Type B pancreatic cell (in vitro differentiated cells): ENCODE measurements at regions not wholly inside any gene's neighbourhood (a gene's known extent, or its start where the extent isn't known, plus 50 kb on each side); places are given as distances from the start of the nearest gene placed in this dataset.

Experiments
- DNase-seq: peaks from one replicate; pipeline ENCODE4 v3.0.0; 2021; ENCODE audit warnings: mixed read lengths; ENCODE audit not compliant: unreplicated experiment; ENCODE audit errors: extremely low spot score
- H3K27ac Mint-ChIP-seq: 2 replicates; pipeline ENCODE4 v1.8.0; 2021; ENCODE audit warnings: mild to moderate bottlenecking, mixed read lengths
- H3K27me3 Mint-ChIP-seq: 2 replicates; pipeline ENCODE4 v1.8.0; 2021; ENCODE audit warnings: mixed read lengths
- H3K36me3 Mint-ChIP-seq: 2 replicates; pipeline ENCODE4 v1.8.0; 2021; ENCODE audit warnings: mixed read lengths
- H3K4me1 Mint-ChIP-seq: one replicate; pipeline ENCODE4 v1.8.0; 2021; ENCODE audit warnings: mixed read lengths; ENCODE audit not compliant: unreplicated experiment
- H3K4me3 Mint-ChIP-seq: 2 replicates; pipeline ENCODE4 v1.8.0; 2021; ENCODE audit warnings: mild to moderate bottlenecking, mixed read lengths
- H3K9me3 Mint-ChIP-seq: 2 replicates; pipeline ENCODE4 v1.8.0; 2021; ENCODE audit warnings: mixed read lengths
- CTCF ChIP-seq: fragments of 200-600 bp; sonication (generic); conservative IDR thresholded peaks from 2 replicates; pipeline ENCODE4 v1.5.0; 2021; ENCODE audit warnings: antibody characterized with exemption, mild to moderate bottlenecking

GRCh38 chr7:113291058-113291457 lies 172.7 kb upstream of the SMIM30 start:
- Mint-ChIP-seq H3K9me3 (no peaks in the 10 kb centered on the region), H3K4me1 (peaks cover 3% of the 10 kb centered on the region)

DNA sequence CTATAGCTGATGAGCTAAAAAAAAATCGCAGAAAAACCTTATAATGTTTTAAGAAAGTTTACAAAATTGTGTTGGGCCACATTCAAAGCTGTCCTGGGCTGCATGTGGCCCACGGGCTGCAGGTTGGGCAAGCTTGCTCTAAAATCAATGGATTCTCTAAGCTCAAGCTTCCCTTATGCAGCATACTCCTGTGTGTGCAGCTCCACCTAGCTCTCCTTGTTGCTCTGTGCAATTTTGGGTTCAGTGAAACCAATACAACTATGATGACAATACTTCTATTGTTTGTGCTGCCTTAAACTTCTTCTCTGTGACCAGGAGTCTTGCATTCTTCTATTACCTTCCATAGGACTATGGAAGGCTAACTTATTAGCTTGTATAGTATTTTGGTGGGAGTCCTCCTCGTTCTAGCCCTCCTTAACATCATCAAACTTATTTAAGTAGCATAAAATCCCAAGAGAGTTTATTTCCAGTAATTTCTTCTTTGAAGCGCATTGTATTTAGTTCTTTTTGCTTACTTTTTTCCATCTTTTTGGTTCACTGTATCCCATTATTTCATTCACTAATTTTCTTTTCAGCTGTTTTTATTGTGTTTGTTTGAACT lies 170.9 kb upstream of the SMIM30 start:
- Mint-ChIP-seq H3K9me3 (no peaks in the 10 kb centered on the region), H3K27me3 (no peaks in the 10 kb centered on the region), H3K36me3 (no peaks in the 10 kb centered on the region), H3K4me1 (peaks cover 3% of the 10 kb centered on the region), H3K4me3 (no peak overlapping the region), H3K27ac (no peak overlapping the region)
- no peak for DNase-seq
- TF ChIP-seq CTCF: peak; percentile 58

More at GRCh38 chr7:113291058-113291457, 172.7 kb upstream of the SMIM30 start:
- H3K27me3 Mint-ChIP-seq: no peaks in the 10 kb centered on the region
- no peak overlapping the region for H3K4me3 Mint-ChIP-seq
- DNase-seq: no peak
- H3K27ac Mint-ChIP-seq: no peak overlapping the region
- H3K36me3 Mint-ChIP-seq: no peaks in the 10 kb centered on the region
- TF ChIP-seq CTCF: no peak

GRCh38 chr7:113285411-113285810 lies 167.1 kb upstream of the SMIM30 start:
- no peak overlapping the region for H3K4me3 Mint-ChIP-seq
- H3K27ac Mint-ChIP-seq: no peak overlapping the region
- TF ChIP-seq CTCF: no peak
- no peak for DNase-seq
- H3K4me1 Mint-ChIP-seq: peaks cover 3% of the 10 kb centered on the region
- no peaks in the 10 kb centered on the region for H3K36me3 Mint-ChIP-seq
- peaks cover 4% of the 10 kb centered on the region for H3K9me3 Mint-ChIP-seq
- no peaks in the 10 kb centered on the region for H3K27me3 Mint-ChIP-seq

GRCh38 chr7:113283861-113284260 lies 165.5 kb upstream of the SMIM30 start:
- Mint-ChIP-seq H3K27ac (no peak overlapping the region), H3K27me3 (no peaks in the 10 kb centered on the region), H3K9me3 (peaks cover 4% of the 10 kb centered on the region), H3K36me3 (no peaks in the 10 kb centered on the region), H3K4me3 (no peak overlapping the region), H3K4me1 (no peaks in the 10 kb centered on the region)
- DNase-seq: no peak
- TF ChIP-seq CTCF: no peak

GRCh38 chr7:113282875-113283274 lies 164.5 kb upstream of the SMIM30 start:
- H3K27me3 Mint-ChIP-seq: no peaks in the 10 kb centered on the region
- TF ChIP-seq CTCF: no peak
- no peaks in the 10 kb centered on the region for H3K36me3 Mint-ChIP-seq
- peaks cover 4% of the 10 kb centered on the region for H3K9me3 Mint-ChIP-seq
- H3K4me1 Mint-ChIP-seq: no peaks in the 10 kb centered on the region
- H3K4me3 Mint-ChIP-seq: no peak overlapping the region
- no peak overlapping the region for H3K27ac Mint-ChIP-seq
- DNase-seq: no peak

GRCh38 chr7:113281223-113281622 lies 162.9 kb upstream of the SMIM30 start:
- H3K27me3 Mint-ChIP-seq: no peaks in the 10 kb centered on the region
- no peak for TF ChIP-seq CTCF
- H3K27ac Mint-ChIP-seq: no peak overlapping the region
- H3K9me3 Mint-ChIP-seq: peaks cover 4% of the 10 kb centered on the region
- H3K4me3 Mint-ChIP-seq: no peak overlapping the region
- H3K4me1 Mint-ChIP-seq: no peaks in the 10 kb centered on the region
- DNase-seq: no peak
- no peaks in the 10 kb centered on the region for H3K36me3 Mint-ChIP-seq
